LNCaP clone FGC (cell line): ENCODE measurements at regions not wholly inside any gene's neighbourhood (a gene's known extent, or its start where the extent isn't known, plus 50 kb on each side); places are given as distances from the start of the nearest gene placed in this dataset.

Experiments
- DNase-seq: peaks from one replicate; pipeline ENCODE4 v3.0.0-alpha.2; 2011; ENCODE audit warnings: low read depth
- H3K4me3 ChIP-seq: 2 replicates; pipeline ENCODE4 v1.5.1; 2011; ENCODE audit warnings: mild to moderate bottlenecking, low read depth, low read length, control low read depth
- TF ChIP-seq, protein P1 (sequence below): IDR thresholded peaks from 2 replicates; pipeline ENCODE4 v1.5.1; 2012; ENCODE audit warnings: mild to moderate bottlenecking; ENCODE audit not compliant: control insufficient read depth, insufficient read depth; ENCODE audit errors: extremely low read depth

DNA sequence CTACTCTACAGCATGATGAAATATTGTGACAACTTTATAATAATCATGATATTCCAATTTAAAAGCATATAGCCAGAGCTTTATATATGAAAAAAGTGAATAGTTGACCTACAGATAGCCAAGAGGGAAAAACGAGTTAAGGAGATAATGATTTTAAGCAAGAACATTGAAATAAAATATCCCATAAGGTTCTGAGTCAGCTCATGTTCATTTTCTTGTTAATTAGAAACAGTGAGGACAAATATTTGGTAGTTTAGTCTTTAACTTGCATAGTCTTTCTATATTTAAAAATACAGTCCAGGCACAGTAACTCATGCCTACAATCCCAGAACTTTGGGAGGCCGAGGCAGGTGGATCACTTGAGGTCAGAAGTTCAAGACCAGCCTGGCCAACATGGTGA is 55.8 kb upstream of the CDH6 start:
- TF ChIP-seq, protein P1, sequence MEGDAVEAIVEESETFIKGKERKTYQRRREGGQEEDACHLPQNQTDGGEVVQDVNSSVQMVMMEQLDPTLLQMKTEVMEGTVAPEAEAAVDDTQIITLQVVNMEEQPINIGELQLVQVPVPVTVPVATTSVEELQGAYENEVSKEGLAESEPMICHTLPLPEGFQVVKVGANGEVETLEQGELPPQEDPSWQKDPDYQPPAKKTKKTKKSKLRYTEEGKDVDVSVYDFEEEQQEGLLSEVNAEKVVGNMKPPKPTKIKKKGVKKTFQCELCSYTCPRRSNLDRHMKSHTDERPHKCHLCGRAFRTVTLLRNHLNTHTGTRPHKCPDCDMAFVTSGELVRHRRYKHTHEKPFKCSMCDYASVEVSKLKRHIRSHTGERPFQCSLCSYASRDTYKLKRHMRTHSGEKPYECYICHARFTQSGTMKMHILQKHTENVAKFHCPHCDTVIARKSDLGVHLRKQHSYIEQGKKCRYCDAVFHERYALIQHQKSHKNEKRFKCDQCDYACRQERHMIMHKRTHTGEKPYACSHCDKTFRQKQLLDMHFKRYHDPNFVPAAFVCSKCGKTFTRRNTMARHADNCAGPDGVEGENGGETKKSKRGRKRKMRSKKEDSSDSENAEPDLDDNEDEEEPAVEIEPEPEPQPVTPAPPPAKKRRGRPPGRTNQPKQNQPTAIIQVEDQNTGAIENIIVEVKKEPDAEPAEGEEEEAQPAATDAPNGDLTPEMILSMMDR, result no peak
- DNase-seq, result no peak
- H3K4me3 ChIP-seq, result no peak overlapping the region

DNA sequence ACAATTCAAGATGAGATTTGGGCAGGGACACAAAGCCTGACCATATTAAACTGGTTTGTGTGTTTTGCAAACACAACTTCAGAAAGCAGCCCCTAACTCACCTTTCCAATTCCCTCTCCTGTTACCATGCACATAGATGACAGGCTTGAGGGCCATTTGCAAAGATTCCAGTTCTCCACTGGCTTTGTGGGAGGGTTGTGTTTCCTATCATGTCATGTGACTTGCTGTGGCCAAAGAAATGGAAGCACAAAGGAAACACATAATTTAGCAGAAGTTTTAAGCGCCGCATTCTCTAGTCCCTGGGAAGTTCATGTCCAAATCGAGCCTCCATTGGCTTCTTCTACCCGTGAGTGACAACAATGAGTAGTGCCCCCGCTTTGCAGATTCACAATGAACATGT is 57.9 kb upstream of the CDH6 start:
- no peak overlapping the region for H3K4me3 ChIP-seq
- no peak for DNase-seq
- TF ChIP-seq, protein P1, result no peak

- H3K4me3 ChIP-seq, result no peak overlapping the region
Measured at GRCh38 chr5:31133488-31133887, 60.0 kb upstream of the CDH6 start.

GRCh38 chr5:31131381-31131891 is 62.0 kb upstream of the CDH6 start:
- H3K4me3 ChIP-seq, result no peak overlapping the region
- TF ChIP-seq, protein P1, result no peak
- DNase-seq, result no peak

More at GRCh38 chr5:31133488-31133887, 60.0 kb upstream of the CDH6 start:
- DNase-seq, result no peak
- TF ChIP-seq, protein P1, result no peak

DNA sequence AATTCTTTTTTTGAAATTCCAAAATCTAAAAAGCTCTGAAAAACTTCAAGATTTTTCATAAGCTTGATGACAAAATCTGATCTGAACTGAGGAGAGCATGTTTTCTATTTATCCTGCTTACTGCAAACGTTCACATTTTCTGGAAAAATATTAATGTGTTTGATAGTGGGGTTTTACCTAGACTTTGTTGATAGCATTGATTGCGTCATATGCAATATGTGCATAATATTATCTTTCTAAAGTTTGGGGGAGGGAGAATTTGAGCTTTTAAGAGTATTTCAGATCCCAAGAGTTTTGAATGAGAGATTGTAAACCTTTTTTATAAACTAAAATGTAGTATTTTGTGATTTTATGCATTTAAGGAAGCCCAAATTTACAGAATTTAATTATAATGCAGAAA is 62.8 kb upstream of the CDH6 start:
- DNase-seq, result no peak
- TF ChIP-seq, protein P1, result no peak
- H3K4me3 ChIP-seq, result no peak overlapping the region

DNA sequence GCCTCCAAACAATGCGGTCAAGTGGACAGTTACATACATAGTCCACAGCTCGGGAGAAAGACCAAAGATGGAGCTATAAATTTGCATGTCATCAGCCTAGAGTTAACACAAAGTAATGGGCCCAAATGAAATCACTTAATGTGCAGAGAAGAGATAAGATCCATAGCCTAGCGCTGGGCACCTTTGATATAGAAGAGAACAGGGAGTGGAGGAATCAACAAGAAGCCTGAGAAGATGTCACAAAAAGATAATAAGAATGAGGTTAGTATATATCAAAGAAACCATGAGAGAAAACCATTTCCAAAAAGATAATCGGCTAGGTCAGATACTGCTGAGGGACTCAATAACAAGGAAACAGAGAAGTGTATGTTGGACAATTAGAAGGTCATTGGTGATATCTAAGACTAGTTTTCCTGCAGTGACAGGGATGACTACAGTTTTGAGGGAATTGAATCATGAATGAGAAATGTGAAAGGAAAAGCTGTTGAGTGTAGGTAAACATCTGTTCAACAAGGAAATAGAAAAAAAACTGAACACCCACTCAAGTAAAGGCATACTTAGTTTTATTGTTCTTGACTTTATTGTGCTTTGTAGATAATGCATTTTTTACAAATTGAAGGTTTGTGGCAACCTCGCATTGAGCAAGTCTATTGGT is 68.7 kb upstream of the CDH6 start:
- TF ChIP-seq, protein P1, result no peak
- no peak for DNase-seq
- H3K4me3 ChIP-seq, result no peak overlapping the region

DNA sequence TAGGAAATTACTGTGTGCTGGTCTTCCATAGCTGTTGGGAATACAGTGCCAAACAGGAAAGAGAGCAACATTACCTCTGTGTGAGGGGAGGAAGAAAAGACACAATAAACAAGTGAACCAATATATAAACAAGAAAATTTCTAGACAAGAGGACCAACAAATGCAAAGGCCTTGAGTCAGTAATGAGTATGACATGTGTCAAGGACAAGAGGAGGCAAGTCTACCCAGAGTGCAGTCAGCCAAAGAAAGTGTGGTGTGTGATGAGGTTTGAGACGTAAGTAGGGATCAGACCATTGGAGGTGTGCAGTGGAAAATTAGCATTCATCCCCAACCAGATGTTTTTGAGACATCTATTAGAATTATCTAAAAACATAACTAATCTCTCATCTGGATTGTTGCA is 69.5 kb upstream of the CDH6 start:
- no peak for DNase-seq
- TF ChIP-seq, protein P1, result no peak
- no peak overlapping the region for H3K4me3 ChIP-seq
